ENCODE measurements at regions not wholly inside any gene's neighbourhood (a gene's known extent, or its start where the extent isn't known, plus 50 kb on each side); places are given as distances from the start of the nearest gene placed in this dataset.

GRCh38 chr18:73918816-73919215, 228.8 kb downstream of the FBXO15 start:
- CTCF ChIA-PET = no interaction called here

GRCh38 chr18:73917046-73917445, 230.6 kb downstream of the FBXO15 start:
- ChIA-PET POLR2A (no interaction called here), CTCF (no interaction called here)

More at GRCh38 chr18:73918816-73919215, 228.8 kb downstream of the FBXO15 start:
- Histone ChIP-seq H3K9me3 (ENCODE audit: control insufficient read depth, insufficient read depth, low read length) (no peaks in the 10 kb centered on the region), H3K27ac (ENCODE audit: low read depth, low read length) (no peak overlapping the region), H3K4me3 (ENCODE audit: low read depth, low read length) (no peak overlapping the region), H3K27me3 (ENCODE audit: control insufficient read depth, insufficient read depth, low read length) (peaks cover 9% of the 10 kb centered on the region)
- DNase-seq (ENCODE audit: low read depth, low spot score) = no peak
- POLR2A ChIA-PET = no interaction called here
- no peak for TF ChIP-seq CTCF (IDR thresholded peaks at IDR 0.05; ENCODE audit: low read depth, low read length)

GRCh38 chr18:73913505-73913904, 234.1 kb downstream of the FBXO15 start:
- POLR2A ChIA-PET = no interaction called here
- TF ChIP-seq CTCF (IDR thresholded peaks at IDR 0.05; ENCODE audit: low read depth, low read length) = no peak
- CTCF ChIA-PET = no interaction called here

More at GRCh38 chr18:73917046-73917445, 230.6 kb downstream of the FBXO15 start:
- Histone ChIP-seq H3K27me3 (ENCODE audit: control insufficient read depth, insufficient read depth, low read length) (peaks cover 9% of the 10 kb centered on the region), H3K9me3 (ENCODE audit: control insufficient read depth, insufficient read depth, low read length) (no peaks in the 10 kb centered on the region), H3K4me3 (ENCODE audit: low read depth, low read length) (no peak overlapping the region), H3K27ac (ENCODE audit: low read depth, low read length) (no peak overlapping the region)
- DNase-seq (ENCODE audit: low read depth, low spot score) = no peak
- TF ChIP-seq CTCF (IDR thresholded peaks at IDR 0.05; ENCODE audit: low read depth, low read length) = no peak

DNA sequence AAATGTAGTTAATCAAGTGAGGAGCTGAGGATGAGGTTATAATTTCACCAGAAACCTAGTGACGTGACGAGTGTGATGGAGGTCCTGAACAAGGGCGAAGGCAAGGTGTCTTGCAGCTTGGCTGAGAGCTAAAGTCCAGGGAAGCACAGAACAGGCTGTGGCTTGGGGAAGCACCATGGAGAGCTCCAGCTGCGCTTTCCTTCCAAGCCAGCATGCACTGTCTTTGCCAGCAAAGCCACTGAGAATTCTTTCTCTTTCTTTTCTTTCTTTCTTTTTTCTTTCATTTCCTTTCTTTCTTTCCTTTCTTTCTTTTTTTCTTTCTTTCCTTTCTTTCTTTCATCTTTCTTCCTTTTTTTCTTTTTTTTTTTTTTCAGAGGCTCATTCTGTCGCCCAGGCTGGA, 239.3 kb downstream of the FBXO15 start:
- ChIA-PET CTCF (interaction anchor here (0.7 kb wide), 1 partner anchor 76 kb away, joined by 10 read pairs; no protein-coding TSS in a partner anchor), POLR2A (no interaction called here)
- Histone ChIP-seq H3K27me3 (ENCODE audit: control insufficient read depth, insufficient read depth, low read length) (no peaks in the 10 kb centered on the region), H3K4me3 (ENCODE audit: low read depth, low read length) (no peak overlapping the region), H3K27ac (ENCODE audit: low read depth, low read length) (no peak overlapping the region), H3K9me3 (ENCODE audit: control insufficient read depth, insufficient read depth, low read length) (no peaks in the 10 kb centered on the region)
- no peak for TF ChIP-seq CTCF (IDR thresholded peaks at IDR 0.05; ENCODE audit: low read depth, low read length)
- no peak for DNase-seq (ENCODE audit: low read depth, low spot score)

More at GRCh38 chr18:73913505-73913904, 234.1 kb downstream of the FBXO15 start:
- no peak for DNase-seq (ENCODE audit: low read depth, low spot score)
- Histone ChIP-seq H3K9me3 (ENCODE audit: control insufficient read depth, insufficient read depth, low read length) (no peaks in the 10 kb centered on the region), H3K4me3 (ENCODE audit: low read depth, low read length) (no peak overlapping the region), H3K27me3 (ENCODE audit: control insufficient read depth, insufficient read depth, low read length) (peaks cover 9% of the 10 kb centered on the region), H3K27ac (ENCODE audit: low read depth, low read length) (no peak overlapping the region)

DNA sequence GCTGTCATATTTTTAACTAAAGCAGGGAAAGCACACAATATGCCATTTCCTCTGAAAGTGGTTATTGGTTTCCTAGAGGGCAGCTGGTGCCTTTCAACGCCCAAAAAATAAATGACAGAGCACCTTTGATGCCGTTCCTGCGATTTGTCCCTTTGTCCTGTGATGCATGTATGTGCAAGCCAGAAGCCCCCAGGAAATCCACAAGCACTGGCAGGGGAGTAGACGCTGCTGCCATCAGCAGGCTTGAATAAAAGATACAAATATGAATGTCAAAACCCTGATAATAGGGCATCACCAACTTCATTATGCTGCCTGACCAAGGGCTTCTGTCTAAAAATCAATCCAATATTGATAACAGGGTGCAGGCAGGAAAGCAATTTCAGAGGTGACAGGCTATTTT, 246.1 kb downstream of the FBXO15 start:
- Histone ChIP-seq H3K9me3 (ENCODE audit: control insufficient read depth, insufficient read depth, low read length) (no peaks in the 10 kb centered on the region), H3K27me3 (ENCODE audit: control insufficient read depth, insufficient read depth, low read length) (peaks cover 4% of the 10 kb centered on the region), H3K4me3 (ENCODE audit: low read depth, low read length) (no peak overlapping the region), H3K27ac (ENCODE audit: low read depth, low read length) (no peak overlapping the region)
- TF ChIP-seq CTCF (IDR thresholded peaks at IDR 0.05; ENCODE audit: low read depth, low read length) = no peak
- POLR2A ChIA-PET = no interaction called here
- DNase-seq (ENCODE audit: low read depth, low spot score) = no peak
- CTCF ChIA-PET = no interaction called here
